Islet of Langerhans (tissue), 1 donor: ENCODE measurements at regions not wholly inside any gene's neighbourhood (a gene's known extent, or its start where the extent isn't known, plus 50 kb on each side); places are given as distances from the start of the nearest gene placed in this dataset.

ENCODE experiments used
- FAIRE-seq: peaks from one replicate; lab custom pipeline; 2011; peaks lifted over from hg19 to GRCh38; lab: Jason Lieb, UNC

DNA sequence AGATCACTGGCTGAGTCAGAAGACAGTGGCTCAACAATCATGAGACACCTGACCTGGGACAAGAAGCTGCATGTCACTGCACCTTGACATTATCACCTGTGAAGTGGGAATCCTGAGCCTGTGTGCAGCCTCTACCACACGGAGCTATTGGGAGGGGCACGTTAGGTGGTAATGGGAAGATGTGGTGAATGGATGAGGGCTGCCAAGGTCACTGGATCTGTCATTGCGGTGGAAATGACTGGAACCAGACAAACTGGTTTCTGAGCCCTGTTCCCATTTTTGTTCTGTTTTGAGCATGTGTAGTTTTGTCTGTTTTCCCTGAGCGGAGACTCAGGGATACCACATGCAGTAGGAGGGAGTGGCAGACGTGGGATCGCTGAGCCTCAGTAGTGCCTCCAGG, 235.5 kb downstream of the OPA1 start:
- FAIRE-seq = no peak

DNA sequence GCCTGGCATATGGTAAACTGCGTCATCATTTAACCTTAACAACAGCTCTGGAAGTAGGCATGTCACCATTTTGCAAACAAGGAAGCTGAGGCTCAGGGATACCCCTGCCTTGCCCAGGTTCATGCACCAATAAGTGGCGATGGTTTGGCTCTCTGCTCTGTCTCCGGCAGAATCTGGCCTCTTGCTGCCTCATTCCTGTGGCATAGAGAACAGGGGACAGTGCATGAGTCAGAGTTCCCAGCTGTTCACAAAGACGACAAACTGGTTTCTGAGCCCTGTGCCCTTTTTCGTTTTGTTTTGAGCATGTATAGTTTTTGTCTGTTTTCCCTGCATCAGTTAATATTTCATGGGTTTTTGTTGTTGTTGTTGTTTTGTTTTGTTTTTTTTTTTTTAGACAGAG, 236.8 kb downstream of the OPA1 start:
- peak; percentile 61 for FAIRE-seq

DNA sequence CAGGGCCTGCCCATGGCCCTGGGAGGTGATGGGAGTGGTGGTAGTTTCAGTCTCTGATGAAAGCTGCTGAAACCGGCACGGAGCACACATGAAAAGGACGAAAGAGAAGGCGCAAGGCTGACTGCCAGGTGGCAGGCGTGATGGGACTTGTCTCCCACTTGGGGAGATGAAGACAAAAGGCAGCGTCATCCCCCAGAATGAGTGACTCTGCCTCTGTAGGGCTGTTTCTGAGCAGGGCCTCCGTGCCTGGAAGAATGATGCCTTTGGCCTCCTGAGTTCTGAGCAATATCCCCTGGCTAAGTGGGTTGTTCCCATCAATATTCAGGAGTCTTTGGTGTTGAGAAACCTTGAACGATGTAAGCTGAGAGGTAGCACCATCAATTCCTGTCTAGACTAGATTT, 237.8 kb downstream of the OPA1 start:
- no peak for FAIRE-seq

DNA sequence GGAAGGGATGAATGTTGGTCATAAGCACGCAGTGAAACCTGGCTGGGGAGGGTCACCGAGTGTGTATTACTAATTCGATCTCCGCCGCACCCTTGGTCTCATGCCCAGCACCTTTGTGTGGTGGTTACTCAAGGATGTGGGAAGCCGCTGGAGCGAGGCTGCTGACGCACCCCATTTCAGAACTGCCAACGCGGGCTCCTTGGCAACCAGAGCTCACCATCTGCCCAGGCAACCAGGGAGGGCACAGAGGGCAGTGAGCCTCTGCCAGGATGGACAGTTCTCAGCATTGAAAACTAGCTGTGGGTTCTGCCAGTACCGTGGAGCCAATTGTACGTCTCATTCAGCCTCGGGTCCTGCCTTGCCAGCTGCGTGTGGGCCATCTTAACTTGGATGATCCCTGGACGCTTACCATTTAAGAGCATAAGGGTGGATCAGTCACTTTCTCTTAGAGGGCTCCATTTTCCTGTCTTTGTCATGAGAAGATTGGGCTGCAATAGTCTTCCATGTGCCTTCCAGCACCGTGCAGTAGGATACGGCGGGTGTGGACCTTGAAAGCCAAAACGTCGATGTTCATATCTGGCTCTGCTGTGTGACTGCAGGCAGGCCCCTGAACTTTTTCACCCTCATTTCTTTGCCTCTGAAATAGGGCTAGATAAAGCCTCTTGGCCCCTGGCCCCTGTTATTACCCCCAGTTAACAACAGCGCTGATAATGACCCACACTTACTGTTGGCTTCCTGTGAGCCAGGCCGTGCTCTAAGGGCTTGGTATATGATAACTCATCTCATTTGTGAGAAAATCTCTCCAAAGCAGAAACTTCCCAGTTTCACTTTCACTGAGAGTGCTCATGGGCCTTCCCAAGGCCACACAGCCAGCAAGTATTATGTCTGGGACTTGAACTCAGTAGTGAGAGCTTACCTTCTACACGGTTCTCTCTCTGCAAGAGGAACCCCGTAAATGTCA, 238.8 kb downstream of the OPA1 start:
- no peak for FAIRE-seq

DNA sequence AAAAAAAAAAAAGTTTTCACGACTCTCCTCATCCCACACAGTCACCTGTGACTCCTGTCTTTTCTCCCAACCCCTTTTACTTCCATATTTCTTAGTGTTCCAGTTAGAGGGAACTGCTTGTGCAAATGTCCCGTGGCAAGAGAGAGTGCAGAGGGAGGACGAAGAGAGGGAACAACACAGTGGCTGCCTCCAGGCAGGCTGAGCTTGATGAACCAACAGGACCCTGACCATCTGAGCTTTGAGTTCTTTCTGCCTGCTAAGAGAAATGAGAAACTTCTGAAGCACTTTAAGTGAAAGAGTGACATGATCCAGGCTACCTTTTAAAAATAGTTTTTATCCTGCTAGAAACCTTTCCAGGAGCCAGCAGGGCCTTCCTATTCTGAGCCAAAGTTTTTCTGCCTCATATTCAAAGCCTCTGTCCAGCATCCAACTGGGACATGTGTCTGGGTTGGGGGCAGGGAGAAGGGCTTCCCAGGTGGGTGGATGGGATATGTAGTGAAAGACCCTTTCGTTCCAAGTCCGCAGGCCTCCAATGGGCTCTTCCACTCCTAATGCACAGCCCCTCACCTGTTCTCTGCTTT, 239.9 kb downstream of the OPA1 start:
- no peak for FAIRE-seq

DNA sequence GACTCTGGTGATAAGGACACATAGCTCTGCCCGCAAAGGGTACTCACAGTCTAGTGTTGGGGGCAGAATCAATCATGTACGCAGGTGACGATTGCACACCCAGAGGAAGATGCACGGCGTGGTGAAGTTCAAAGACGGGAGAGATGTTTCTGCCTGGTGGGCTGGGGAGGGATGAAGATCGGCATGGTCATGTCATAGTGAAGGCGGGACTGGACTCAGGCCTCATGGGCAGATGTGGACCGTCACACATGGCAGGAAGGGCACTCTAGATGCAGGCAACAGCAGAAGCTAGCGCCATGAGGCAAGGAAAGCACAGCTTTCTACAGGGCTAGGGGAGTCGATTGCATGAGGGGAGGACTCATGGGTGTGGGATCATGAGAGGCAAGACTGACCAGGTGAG, 240.6 kb downstream of the OPA1 start:
- FAIRE-seq = no peak

DNA sequence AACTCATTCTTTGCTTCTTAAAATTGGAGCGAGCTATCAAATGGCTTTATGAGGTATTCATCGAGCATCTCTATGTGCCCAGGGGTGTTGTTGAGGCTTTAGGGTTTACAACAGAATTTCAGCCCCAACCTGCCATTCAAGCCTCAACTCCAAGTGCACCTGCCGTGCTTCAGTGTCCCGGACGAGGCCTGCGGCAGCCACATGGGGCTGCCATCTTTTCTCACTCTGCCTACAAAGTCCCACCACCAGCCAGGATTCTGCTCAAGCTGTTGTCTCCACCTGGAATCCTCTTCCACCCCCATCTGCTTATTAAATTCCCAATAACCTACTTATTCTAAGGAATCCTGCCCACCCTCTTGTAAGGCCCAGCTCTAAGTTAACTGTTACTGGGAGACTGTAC, 242.4 kb downstream of the OPA1 start:
- no peak for FAIRE-seq

DNA sequence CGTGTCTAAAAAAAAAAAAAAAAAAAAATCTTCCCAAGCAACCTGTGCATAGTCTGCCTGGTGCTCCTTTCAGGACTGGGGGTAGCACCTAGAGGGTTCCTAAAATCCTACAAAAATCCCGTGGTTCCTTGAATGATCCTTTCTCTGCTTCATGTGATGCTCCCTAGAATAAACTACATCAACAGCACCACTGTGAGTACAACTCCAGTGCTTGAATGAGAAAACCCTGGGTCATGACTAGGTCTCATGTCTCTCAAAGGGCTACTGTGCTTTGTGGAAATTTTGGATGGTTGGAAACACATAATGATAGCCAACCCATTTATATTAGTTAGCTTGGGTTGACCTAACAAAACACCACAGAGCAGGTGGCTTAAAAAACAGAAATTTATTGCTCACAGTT, 243.5 kb downstream of the OPA1 start:
- no peak for FAIRE-seq

DNA sequence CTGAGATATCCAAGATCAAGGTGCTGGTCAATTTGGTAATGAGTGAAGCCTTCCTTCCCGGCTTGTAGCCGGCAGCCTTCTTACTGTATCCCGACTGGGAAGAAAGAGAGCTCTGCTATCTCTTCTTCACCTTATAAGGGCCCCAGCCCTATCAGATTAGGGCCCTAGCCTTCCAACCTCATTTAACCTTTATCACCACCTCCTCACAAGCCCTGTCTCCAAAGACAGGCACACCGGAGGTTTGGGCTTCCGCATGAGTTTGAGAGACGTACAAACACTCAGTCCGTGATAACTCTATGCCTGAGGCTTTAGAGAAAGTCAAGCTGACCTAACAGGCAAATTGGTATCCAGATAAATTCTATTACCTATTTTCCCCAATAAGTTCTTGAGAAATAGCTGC, 243.9 kb downstream of the OPA1 start:
- no peak for FAIRE-seq

DNA sequence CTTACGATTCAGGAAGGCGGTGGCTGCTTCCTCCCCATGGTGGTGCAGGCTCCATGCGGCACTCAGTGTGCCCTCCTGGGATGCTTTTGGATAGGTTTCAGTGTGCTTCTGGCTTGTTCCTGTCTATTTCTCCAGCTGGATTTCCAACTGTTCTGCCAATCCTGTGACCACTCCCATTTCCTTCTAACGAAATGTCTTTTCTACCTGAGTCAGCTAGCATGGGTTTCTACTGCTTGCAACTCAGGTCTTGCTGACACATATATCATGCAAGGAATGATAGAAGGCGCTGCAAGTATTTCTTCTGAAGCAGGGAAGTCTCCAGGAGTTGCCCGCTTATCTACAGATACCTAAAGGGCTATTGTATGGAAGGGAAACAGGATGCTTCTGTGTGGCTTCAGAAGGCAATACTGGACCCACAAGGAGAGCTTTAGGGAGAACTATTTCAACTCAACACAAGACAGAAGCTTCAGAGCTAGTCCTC, 244.4 kb downstream of the OPA1 start:
- no peak for FAIRE-seq

DNA sequence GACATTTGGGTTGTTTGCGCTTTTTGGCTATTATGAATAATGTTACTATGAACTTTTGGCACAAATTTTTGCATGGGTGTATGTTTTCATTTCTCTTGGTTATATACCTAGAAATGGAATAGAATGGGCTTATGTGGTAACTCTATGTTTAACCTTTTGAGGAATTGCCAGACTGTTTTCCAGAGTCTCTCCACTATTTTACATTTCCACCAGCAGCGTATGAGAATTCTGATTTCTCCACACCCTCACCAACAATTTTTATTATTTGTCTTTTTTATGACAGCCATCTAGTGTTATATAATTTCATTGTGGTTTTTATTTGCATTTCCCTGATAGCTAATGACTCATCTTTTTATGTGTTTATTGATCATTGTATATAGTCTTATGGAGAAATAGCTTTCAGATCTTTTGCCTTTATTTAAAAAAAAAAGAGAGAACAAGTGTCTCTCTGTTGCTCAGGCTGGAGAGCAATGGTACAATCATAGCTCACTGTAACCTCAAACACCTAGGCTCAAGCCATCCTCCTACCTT, 247.2 kb downstream of the OPA1 start:
- no peak for FAIRE-seq

DNA sequence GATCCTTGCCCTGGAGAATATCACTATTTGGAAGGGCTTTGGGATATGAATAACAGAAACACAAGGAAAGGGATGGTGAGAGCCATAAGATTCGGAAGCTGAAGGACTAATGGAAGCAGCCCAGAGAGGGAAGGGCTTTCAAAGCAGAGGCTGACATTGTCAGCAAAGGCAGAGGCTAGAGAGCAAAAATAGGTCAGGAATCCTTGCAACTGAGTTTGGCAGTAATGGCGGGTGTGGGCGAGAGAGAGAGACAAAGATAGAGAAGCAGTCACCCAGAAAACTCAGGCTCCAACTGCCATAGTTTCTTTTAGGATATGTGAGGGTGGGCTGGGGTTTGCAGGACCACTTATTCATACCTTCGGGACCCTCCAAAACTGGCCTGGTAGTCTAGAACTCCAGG, 248.6 kb downstream of the OPA1 start:
- no peak for FAIRE-seq

DNA sequence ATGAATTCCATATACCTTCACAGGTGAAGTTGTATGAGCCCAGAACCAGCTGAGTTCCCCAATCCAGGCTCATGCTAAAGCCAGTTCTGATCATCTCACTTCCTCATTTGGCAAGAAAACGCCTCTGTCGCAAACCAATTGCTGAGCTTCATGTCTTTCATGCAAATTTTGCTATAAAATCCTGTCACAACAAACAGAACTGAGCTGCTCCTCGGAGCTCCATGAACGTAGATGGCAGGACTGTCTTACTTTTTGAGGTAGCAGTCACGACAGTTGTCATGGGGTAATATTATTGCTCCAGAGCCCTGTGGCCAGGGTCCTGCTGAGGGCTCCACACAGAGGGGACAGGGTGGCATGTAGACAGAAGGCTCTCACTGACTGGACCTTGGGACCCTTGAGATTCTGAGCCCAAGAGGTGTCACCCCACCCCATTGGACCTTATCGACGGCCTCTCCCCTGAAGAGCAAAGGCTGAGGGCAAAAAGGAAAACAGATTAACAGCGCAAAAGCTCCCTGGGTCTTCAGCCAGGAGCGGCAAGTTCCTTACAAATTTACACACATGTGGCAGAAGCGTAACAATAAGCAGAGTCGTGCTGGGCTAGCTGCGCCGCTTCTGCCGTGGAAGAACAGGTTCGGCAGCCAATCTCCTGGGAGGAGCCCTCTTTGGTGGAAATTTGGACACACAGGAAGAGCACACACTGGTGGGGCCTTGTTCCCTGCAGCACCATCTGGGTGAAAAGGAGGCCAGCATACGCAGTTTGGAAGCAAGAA, 249.2 kb downstream of the OPA1 start:
- no peak for FAIRE-seq

DNA sequence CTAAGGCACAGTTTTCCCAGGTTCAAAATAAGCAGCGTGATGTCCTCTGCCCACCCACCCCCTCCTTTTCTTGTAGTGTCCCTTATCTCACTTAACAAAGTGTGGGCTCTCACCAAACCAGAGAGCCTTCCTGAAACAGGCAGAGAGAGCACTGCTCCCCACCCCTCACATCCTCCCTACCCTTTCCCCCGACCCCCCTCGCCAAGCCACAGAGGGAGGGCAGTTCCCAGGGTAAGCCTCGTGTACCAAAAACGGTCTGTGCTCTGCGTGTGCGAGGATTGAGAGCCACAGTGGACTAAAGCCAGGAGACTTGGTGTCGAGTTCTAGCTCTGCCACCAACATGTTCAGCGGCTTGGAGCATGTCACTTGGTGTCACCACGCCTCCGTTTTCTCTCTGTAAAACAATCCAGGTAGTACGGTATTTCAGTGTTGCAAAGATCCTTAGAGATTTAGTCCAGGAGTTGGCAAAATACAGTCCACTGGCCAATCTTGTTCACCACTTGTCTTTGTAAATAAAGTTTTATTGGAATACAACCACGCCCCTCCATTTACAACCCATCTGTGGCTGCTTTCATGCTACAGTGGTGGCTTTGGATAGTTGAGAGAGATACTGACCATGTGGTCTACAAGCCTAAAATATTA, 249.9 kb downstream of the OPA1 start:
- FAIRE-seq = no peak

DNA sequence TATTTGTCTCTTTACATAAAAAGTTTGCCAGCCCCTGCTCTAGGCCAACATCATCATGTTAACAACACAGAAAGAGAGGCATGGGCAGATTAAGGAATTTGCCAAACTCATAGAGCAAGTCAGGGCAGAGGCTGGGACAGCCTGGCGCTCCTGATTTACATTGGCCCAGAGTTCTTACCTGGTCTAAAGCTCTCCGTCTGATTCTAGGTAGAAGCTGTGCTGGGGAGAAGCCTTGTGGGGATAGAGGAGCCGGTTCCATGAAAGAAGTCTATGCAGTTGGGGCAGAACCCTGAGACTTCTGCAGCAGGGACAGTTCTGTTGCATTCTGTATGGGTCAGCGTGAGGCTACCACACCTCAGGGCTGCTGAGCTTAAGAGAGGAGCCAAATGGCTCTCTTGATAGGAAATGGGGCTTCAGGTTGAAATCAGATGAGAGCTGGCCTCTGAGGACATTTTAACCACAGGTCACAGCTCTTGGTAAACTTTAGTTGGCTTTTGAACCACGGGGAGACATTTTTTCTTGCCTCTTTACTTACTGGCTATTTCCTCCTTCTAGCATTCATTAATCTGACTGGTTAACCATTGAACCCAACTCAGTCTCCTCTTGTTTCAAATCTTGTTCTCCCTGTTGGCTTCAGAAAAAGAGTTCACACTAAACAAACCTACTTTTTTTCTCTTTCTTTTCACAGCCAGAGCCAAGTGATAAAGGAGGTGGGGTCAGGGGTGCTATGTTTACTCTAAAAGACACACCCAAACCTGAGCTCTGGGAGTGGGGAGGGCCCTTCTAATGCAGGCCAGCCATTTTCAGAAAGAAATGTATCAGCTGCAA, 250.7 kb downstream of the OPA1 start:
- no peak for FAIRE-seq

DNA sequence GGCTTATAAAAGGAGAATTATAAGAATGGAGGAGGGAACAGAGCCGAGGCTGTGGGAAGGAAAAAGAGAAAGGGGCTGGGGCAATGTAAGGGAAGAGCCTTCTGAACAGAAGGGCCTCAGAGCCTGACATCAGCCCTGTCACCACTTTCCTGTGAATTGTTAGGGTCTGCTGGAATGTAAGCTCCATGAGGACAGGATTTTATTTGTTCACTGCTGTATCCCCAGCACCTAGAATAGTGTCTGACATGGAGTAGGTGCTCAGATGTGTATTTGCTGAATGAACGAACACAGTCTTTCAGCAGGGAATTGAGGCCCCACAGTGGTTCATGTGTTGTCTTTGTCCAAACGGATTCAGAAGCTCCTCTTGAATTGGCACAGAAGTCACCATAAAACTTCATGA, 251.5 kb downstream of the OPA1 start:
- FAIRE-seq = no peak

DNA sequence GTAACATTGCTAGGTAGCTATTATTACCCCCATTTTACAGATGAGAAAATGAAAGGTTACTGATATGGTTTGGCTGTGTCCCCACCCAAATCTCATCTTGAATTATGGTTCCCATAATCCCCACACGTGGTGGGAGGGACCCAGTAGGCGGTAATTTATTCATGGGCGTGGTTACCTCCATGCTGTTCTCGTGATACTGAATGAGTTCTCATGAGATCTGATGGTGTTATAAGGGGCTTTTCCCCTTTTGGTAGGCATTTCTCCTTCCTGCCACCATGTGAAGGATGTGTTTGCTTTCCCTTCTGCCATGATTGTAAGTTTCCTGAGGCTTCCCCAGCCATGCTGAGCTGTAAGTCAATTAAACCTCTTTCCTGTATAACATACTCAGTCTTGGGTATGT, 252.1 kb downstream of the OPA1 start:
- FAIRE-seq = no peak

DNA sequence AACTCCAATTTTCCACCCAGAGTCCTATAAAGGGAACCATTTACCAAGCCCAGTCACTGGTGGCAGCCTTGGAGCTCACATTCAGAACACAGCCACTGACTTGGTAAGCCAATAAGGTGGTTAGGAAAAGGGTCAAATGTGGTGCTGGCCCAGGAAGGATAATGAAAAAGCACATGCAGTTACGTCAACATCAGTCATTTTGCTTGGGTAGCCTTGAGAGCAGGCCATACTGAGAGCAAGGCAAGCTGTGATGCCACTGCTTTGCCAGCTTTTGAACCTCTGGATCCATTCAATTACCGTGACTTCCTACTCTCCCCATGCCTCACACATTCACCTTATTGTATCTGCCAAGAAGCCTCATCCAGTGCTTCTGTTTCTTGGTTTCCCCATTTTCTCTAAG, 253.6 kb downstream of the OPA1 start:
- FAIRE-seq = no peak

DNA sequence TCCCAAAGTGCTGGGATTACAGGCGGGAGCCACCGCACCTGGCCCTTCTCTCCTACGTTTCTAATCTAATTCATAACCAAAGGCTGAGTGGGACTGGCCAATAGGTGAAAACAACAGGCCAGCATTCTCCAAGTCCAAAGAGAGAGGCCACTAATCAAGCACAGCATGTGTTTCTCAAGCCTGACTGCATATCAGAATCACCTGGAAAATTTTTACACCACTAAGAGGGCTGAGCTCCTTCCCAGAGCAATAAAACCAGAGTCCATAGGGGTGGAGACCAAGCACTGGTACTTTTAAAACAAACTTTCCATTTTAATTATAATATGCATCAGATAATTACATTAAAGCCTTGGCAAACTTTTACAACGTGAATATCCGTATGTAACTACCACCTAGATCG, 254.4 kb downstream of the OPA1 start:
- FAIRE-seq = no peak

DNA sequence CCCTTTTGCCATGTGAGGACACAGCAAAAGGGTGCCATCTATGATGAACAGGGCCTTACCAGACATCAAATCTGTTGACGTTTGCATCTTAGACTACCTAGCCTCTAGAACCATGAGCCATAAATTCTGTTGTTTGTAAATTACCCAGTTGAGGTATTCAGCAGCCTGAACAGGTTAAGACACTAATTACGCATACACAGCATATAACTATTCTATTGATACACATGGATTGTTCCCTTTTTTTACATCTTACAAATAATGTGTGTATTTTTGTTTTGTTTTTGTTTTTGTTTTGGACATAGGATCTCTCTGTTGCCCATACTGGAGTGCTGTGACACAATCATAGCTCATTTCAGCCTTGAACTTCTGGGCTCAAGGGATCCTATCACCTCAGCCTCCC, 255.5 kb downstream of the OPA1 start:
- FAIRE-seq = no peak

DNA sequence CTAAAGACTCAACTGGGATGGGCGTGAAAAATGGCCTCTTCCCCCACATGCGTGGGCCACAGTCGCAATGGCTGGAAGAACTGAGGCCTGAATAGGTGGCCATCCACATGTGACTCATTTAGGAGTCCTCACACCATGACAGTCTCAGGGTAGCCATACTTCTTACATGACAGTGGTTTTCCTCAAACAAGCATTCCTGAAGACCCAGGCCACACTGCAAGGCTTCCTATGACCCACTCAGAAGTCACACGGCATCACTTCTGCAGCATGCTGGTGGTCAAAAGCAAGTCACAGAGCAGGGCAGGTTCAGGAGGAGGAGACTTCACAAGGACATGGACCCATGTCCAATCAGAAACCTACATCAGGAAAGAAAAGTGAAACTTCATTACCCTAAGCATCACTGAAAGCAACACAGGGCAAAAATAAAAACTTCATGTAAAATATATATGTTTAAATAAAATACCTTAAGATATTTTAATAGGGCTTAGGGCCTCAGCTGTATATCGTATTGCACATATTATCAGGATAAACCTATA, 257.1 kb downstream of the OPA1 start:
- no peak for FAIRE-seq
